Panc1 (cell line): ENCODE measurements at regions not wholly inside any gene's neighbourhood (a gene's known extent, or its start where the extent isn't known, plus 50 kb on each side); places are given as distances from the start of the nearest gene placed in this dataset.

Source experiments
- ATAC-seq: fragments of 200-7000 bp; cut with Tn5 transposase; 2 replicates; pipeline ENCODE4 v1.9.1; 2020; ENCODE audit warnings: mild to moderate bottlenecking, moderate library complexity
- BruUV-seq: library from RNA; stranded (reverse); fragments of 400-500 nt; replicated peaks from 2 replicates; lab custom pipeline; 2021; lab: Mats Ljungman, UMichigan
- CTCF ChIA-PET: fragments of 300-600 bp; sonication (Branson Sonifier 250); formaldehyde crosslinking; loops from one replicate; lab custom pipeline; 2022; ENCODE audit warnings: antibody characterized with exemption; lab: Charles Lee
- POLR2A ChIA-PET: fragments of 300-600 bp; sonication (Branson Sonifier 250); formaldehyde crosslinking; loops from one replicate; lab custom pipeline; 2022; ENCODE audit warnings: antibody characterized with exemption; lab: Charles Lee
- DNase-seq: peaks from one replicate; pipeline ENCODE4 v3.0.0-alpha.2; 2010; ENCODE audit warnings: low read depth, low spot score
- H3K27ac ChIP-seq: 2 replicates; pipeline ENCODE4 v1.5.1; 2011; ENCODE audit warnings: mild to moderate bottlenecking, low read length, inconsistent platforms
- H3K27me3 ChIP-seq: fragments of 200-500 bp; sonication (Bioruptor generic); 2 replicates; pipeline ENCODE4 v1.6.0; 2014; ENCODE audit warnings: low read length, inconsistent platforms; ENCODE audit not compliant: control insufficient read depth, insufficient read depth
- H3K36me3 ChIP-seq: fragments of 200-500 bp; sonication (Bioruptor generic); 2 replicates; pipeline ENCODE4 v1.5.1; 2014; ENCODE audit warnings: inconsistent platforms, mild to moderate bottlenecking, low read length, moderate library complexity; ENCODE audit not compliant: control insufficient read depth, insufficient read depth
- H3K4me1 ChIP-seq: 2 replicates; pipeline ENCODE4 v1.5.1; 2011; ENCODE audit warnings: inconsistent platforms, mild to moderate bottlenecking, low read length, moderate library complexity; ENCODE audit not compliant: control insufficient read depth, insufficient read depth
- H3K4me3 ChIP-seq, 2 experiments: 2 replicates each; pipeline ENCODE4 v1.5.1; 2011 to 2012; ENCODE audit warnings: low read depth in 2 of 2, low read length in 2 of 2, mild to moderate bottlenecking in 2 of 2, inconsistent platforms in 1 of 2, moderate library complexity in 1 of 2
- H3K9me3 ChIP-seq: fragments of 200-500 bp; sonication (Bioruptor generic); 2 replicates; pipeline ENCODE4 v1.5.1; 2014; ENCODE audit warnings: low read depth, mild to moderate bottlenecking, inconsistent platforms, low read length, moderate library complexity; ENCODE audit not compliant: control insufficient read depth, insufficient read depth
- CTCF ChIP-seq: fragments of 450-650 bp; IDR thresholded peaks from 2 replicates; pipeline ENCODE4 v1.5.1; 2017; ENCODE audit warnings: mild to moderate bottlenecking
- POLR2AphosphoS5 ChIP-seq: IDR thresholded peaks from 2 replicates; pipeline ENCODE4 v1.6.1; 2012; ENCODE audit warnings: mild to moderate bottlenecking, low read depth, low read length, moderate library complexity
- REST ChIP-seq, 2 experiments: IDR thresholded peaks; 2 replicates each; pipeline ENCODE4 v1.6.1; 2011 to 2012; ENCODE audit warnings: low read depth in 2 of 2, control low read depth in 1 of 2, low read length in 1 of 2, mild to moderate bottlenecking in 1 of 2, moderate library complexity in 1 of 2; ENCODE audit not compliant: insufficient read depth in 1 of 2
- SIN3A ChIP-seq: IDR thresholded peaks from 2 replicates; pipeline ENCODE4 v1.6.1; 2012; ENCODE audit warnings: low read depth, mild to moderate bottlenecking, low read length, moderate library complexity, borderline replicate concordance; ENCODE audit not compliant: insufficient read depth
- TCF7L2 ChIP-seq: IDR thresholded peaks from 2 replicates; pipeline ENCODE4 v1.6.1; 2011; ENCODE audit warnings: mild to moderate bottlenecking, low read depth, low read length, inconsistent platforms
- in situ Hi-C: cut with HindIII; loops from 2 replicates; pipeline ENCODE4 v1.10.0; 2016; ENCODE audit warnings: low sequenced_read_pairs, low pct_unique_long_range_greater_than_20kb
- intact Hi-C: fragments of 100-400 bp; cut with micrococcal nuclease; formaldehyde crosslinking; loops from one replicate; pipeline ENCODE4 v1.10.0; 2022; ENCODE audit not compliant: unreplicated experiment

GRCh38 chr6:169983651-169984050 lies 232.2 kb downstream of the ERMARD start:
- BruUV-seq, result no TSS peak
- no peak overlapping the region for H3K4me3 ChIP-seq
- intact Hi-C loops (no loop called here), in situ Hi-C loops (no loop called here)
- ChIA-PET POLR2A (interaction anchor here (0.6 kb wide), 1 partner anchor 228 kb away, joined by 3 read pairs; no protein-coding TSS in a partner anchor), CTCF (no interaction called here)
- no peaks in the 10 kb centered on the region for H3K4me1 ChIP-seq
- TF ChIP-seq SIN3A (no peak), POLR2AphosphoS5 (no peak), TCF7L2 (no peak), REST (IDR thresholded peaks at IDR 0.05; ENCODE audit: insufficient read depth in 1 of 2, low read depth in 2 of 2, low read length in 1 of 2) (no peak), CTCF (no peak)
- no peak for DNase-seq
- no peaks in the 10 kb centered on the region for H3K9me3 ChIP-seq
- H3K36me3 ChIP-seq, result no peaks in the 10 kb centered on the region
- peaks cover 10% of the 10 kb centered on the region; the same call in 1 of the 2 replicates for H3K27me3 ChIP-seq
- ATAC-seq, result no peak
- H3K27ac ChIP-seq, result no peak overlapping the region

GRCh38 chr6:169982461-169983386 lies 231.3 kb downstream of the ERMARD start:
- BruUV-seq, result no TSS peak
- intact Hi-C loops, result no loop called here
- H3K4me1 ChIP-seq, result no peaks in the 10 kb centered on the region
- DNase-seq (no peak), ATAC-seq (0 out of 2 replicates have a peak, but pooled peaks have one; percentile 7)
- no peaks in the 10 kb centered on the region for H3K9me3 ChIP-seq
- in situ Hi-C loops, result no loop called here
- H3K27me3 ChIP-seq, result peaks cover 14% of the 10 kb centered on the region; the same call in 1 of the 2 replicates
- no peak for TF ChIP-seq SIN3A
- TF ChIP-seq POLR2AphosphoS5, result no peak
- TF ChIP-seq CTCF, result no peak
- no peak for TF ChIP-seq TCF7L2
- no peak for TF ChIP-seq REST (IDR thresholded peaks at IDR 0.05; ENCODE audit: insufficient read depth in 1 of 2, low read depth in 2 of 2, low read length in 1 of 2)
- no peak overlapping the region for H3K4me3 ChIP-seq
- ChIA-PET POLR2A (no interaction called here), CTCF (no interaction called here)
- no peak overlapping the region for H3K27ac ChIP-seq
- H3K36me3 ChIP-seq, result no peaks in the 10 kb centered on the region
